ENCODE measurements at regions not wholly inside any gene's neighbourhood (a gene's known extent, or its start where the extent isn't known, plus 50 kb on each side); places are given as distances from the start of the nearest gene placed in this dataset.
"Not testable (repeated sequence)": the region's sequence is repeated elsewhere in the genome, so short reads cannot be mapped to it uniquely, and the experiment has no call there.

DNA sequence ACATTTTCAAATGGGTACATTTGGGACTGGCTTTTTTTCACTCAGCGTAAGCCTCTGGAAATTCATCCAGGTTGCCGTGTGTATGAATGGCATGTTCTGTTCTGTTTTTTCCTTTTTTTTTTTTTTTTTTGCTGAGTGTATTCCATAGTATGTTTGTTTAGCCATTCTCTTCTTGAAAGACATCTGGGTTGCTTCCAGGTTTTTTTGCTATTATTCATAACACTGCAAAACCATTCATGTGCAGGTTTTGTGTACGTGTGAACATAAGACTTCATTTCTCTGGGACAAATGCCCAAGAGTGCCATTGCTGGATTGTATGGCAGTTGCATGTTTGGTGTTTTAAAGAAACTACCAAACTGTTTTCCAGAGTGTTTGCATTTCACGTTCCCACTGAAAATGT lies 335.9 kb upstream of the TNRC6C start:
- DNase-seq: no peak

DNA sequence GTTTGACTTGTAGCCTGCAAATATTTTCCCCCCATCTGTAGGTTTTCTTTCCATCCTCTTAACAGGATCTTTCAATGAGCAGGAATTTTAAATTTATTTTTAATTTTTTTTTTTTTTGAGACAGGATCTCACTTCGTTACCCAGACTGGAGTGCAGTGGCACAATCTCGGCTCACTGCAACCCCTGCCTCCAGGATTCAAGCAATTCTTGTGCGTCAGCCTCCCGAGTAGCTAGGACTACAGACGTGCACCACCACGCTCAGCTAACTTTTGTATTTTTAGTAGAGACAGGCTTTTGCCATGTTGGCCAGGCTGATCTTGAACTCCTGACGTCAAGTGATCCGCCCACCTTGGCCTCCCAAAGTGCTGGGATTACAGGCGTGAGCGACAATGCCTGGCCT lies 335.2 kb upstream of the TNRC6C start:
- not testable (repeated sequence) for DNase-seq

DNA sequence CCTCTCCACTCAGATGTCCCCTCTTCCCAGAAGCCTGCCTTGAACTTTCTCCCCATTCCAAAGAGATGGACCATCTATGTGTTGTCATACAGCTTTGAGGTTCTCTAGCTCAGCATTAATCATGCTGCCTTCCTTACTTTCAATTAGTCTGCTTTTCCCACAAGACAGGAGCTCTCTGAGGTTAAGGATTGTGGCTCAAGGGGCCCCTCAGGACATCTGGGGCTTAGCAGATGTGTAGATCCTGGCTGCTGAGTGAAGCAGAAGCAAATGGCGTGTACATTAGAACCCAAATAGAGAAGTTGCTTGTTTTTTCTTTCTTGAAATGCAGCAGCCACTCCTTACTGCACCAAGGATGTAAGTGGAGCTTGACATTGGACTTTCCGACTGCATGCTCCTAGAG lies 330.5 kb upstream of the TNRC6C start:
- DNase-seq: no peak

DNA sequence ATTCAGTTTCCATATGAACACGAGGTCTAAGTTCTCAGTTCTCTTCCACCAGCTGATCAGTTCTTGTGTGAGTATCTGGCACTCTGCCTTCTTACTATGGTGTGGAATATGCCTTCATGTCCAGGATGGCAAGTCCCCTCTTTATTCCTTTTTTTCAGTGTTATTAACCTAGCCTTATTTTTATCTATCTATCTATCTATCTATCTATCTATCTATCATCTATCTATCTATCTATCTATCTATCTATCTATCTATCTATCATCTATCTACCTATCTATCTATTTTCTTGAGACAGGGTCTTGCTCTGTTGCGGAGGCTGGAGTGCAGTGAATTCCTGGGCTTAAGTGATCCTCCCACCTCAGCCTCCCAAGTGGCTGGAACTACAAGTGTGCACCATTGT lies 329.2 kb upstream of the TNRC6C start:
- DNase-seq: not testable (repeated sequence)

DNA sequence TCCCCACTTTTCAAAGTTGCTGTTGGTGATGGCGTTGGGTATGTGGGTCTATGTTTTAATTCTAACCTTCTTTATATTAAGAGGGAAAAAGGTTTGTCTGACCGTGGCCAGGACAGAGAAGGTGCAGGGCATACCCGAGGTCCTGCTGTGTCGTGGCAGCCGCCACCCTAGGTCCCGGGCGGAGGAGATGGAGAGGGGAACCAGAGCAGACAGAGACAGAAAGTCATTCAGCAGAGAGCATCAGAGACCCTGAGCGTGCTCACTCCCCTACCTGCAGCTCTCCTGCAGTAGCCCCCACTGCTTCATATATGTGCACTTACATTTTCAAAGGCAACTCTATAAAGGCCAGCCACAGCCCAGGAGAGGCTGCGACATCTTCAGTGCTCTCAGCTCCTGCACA lies 327.2 kb upstream of the TNRC6C start:
- no peak for DNase-seq

DNA sequence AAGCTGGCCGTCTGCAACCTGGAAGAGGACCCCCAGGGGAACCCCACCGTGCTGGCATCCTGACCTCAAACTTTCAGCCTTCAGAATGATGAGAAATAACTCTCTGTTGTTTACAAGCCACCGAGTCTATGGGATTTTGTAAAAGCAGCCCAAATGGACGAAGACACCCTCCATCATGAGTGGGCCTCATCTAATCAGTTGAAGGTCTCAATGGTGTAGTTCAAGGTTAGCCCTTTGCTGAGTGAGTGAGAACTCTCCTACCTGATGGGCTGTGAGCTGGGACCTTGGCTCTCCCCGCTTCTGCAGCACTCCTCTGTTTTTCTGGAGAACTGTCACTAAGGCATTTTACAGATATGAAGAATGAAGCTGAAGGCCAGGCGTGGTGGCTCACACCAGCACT lies 325.9 kb upstream of the TNRC6C start:
- DNase-seq: no peak

DNA sequence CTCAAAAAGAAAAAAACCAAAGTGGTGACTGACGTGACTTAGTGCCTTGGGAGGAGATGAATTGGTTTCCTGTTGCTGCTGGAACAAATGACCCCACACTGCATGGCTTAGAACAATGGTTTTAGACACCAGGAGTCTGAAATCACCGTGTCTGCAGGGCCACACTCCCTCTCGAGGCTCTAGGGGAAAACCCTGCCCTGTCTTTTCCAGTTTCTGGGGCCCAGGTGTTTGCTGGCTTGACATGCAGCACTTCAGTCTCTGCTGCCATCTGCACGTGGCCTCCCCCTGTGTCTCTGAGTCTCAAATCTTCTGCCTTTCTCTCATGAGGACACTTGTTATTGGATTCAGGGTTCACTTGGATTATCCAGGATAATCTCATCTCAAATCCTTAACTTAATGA lies 323.8 kb upstream of the TNRC6C start:
- DNase-seq: no peak

DNA sequence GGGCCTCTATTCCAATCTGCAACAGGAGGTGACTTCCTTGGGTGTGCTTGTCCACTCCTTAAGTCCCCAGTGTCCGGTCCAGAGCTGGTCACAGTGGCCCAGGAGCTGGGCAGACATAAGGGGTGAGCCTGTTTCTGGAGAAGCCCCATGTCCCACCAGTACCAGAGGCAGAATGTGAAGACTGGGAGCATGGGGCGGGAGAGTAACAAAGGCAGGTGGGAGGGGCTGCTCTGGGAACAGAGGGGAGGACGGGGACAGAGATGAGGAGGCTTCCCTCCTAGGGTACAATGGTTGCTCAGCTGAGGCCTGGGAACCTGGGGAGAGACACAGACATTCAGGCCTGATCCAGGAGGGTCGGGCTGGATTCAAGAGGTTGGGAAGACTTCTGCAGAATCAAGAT lies 323.3 kb upstream of the TNRC6C start:
- no peak for DNase-seq

DNA sequence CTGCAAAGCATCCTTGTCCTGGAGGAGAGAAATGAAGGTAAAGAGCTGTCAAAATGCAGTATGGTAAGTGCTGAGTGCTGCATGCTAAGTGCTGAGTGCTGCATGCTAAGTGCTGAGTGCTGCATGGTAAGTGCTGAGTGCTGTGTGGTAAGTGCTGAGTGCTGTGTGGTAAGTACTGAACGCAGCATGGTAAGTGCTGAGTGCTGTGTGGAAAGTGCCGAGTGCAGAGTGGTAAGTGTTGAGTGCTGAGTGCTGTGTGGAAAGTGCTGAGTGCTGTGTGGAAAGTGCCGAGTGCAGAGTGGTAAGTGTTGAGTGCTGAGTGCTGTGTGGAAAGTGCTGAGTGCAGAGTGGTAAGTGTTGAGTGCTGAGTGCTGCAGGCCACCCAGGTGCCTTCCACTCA lies 322.7 kb upstream of the TNRC6C start:
- DNase-seq: not testable (repeated sequence)

DNA sequence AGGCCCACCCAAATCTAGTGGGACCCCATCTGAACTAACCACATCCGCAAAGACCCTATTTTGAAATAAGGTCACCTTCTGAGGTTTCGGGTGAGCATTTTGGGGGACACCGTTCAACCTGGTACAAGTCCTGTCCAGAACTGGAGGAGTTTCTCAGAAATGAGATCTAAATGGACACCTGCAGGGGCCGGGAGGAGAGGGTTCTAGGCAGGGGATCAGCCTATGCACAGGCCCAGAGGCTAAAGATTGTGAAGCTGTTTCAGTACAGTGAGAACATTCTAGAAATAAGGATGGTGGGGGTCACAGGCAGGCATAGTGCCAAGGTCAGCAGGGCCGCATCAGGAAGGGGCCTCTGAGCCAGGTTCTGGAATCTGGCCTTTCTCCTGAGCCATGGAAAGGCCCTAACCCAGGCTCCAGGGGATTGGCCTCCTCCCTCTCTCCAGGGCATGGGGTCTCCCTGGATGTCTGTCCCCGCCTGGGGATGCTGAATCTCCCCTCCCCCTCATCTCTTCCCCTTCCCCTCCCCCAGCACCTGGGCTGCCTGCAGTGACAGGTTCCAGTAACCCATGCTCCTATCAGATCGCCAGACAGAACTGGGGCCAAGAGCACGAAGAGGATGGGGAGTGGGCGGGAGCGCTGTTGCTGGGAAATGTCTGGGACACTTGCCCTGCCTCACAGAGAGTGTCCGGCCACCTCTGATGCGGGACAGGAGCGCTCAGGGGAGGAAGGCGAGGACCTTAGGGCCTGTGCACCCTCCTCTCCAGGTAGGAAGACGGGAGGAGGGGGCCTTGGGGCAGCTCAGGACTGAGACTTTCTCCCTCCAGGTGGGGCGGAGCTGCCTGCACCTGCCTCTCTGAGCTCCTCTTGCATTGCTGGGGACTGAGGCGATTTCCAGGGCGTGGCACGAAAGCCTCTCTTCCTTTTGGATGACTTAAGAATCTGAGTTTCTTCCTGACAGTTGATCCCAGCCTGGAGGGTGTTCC lies 321.4 kb upstream of the TNRC6C start:
- no peak for DNase-seq

DNA sequence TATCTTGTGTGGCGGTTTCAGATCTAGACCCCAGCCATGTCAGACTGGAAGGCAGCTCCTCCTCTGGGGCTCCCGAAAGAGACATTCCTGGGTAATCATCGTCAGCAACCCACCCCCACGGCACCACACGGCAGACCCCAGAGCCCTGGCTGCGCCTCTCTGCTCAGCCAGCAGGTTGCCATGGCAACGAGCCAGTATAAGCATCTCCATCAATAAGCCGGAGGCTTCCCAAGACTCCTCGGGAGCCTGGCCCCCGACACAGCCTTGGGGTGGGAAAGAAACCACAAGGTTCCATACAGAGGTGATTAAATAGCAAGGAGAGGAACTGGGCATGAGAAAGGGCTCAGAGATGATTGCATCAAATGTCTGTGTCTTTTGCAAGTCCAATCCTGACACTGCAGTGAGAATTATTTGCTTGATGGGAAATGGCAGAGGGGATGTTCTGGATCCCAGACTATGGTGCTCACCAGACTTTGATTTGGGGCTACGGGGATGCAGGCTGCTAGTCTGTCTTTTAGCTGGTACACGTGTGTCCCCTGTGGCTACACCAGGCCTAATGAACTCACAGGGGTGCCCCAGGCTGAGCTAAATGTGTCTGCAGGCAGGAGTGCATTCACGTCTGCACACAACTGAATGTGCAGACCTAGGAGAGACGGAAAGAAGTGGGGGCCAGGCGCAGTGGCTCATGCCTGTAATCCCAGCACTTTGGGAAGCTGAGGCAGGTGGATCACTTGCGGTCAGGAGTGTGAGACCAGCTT lies 320.5 kb upstream of the TNRC6C start:
- DNase-seq: no peak

DNA sequence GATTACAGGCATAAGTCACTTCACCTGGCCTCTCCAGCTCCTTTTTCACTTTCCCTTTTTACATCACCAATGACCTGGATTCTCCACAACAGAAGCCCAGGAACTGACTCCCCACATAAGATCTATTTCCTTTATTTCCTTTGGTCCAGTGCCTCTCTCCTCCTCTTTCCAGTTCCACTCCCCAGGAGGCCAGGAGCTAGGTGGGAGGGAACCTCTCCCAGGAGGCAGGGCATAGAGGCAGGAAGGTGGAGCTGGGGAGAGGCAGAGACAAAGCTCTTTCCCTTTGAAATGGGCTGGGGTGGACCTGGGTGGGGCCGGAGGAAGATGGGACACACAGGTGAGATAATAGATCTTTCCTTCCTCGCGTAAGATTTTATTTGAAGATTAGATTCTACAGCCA lies 318.3 kb upstream of the TNRC6C start:
- no peak for DNase-seq

DNA sequence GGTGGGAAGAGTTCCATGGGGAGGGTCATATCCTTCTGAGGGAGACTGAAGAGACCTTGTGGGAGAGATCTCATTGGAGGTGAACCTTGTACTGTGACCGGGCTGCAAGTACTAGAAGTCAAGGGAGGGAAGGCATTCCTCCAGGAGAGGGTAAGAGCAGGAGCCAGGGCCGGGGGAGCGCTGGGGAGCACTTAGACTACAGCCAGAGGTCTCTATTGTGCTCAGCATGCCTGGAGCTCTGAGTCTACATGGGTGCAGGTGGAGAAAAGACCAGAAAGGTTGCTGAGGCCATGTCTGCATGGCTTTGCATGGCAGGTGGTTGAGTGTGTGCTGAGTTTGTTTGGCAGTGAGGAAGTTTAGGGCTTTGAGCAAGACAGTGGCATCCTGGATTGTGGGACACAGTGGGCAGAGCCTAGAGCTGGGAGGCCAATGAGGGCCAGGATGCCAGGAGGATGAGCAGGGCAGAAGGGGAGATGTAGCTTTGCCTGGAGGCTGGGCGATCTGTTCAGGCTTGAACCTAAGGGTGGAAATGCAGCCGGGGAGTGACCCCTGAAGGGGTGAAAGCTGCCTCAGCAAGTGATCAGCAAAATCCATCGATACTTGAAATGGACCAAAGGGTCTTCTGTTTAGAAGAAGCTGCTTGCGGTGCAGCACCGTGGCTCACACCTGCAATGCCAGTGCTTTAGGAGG lies 317.4 kb upstream of the TNRC6C start:
- no peak for DNase-seq

DNA sequence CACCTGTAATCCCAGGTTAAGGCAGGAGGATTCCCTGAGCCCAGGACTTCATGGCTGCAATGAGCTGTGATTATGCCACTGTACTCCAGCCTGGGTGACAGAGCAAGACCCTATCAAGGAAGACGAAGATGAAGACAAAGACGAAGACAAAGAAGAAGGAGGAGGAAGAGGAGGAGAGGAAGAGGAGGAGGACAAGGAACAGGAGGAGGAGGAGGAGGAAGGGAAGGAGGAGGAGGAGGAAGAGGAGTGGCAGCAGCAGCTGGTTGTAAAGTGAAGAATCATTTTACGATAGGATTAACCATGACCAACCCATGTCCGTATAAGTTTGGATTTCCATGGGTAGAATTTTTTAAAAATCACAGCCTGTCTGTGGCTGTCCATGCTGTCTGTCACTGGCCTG lies 316.8 kb upstream of the TNRC6C start:
- no peak for DNase-seq

DNA sequence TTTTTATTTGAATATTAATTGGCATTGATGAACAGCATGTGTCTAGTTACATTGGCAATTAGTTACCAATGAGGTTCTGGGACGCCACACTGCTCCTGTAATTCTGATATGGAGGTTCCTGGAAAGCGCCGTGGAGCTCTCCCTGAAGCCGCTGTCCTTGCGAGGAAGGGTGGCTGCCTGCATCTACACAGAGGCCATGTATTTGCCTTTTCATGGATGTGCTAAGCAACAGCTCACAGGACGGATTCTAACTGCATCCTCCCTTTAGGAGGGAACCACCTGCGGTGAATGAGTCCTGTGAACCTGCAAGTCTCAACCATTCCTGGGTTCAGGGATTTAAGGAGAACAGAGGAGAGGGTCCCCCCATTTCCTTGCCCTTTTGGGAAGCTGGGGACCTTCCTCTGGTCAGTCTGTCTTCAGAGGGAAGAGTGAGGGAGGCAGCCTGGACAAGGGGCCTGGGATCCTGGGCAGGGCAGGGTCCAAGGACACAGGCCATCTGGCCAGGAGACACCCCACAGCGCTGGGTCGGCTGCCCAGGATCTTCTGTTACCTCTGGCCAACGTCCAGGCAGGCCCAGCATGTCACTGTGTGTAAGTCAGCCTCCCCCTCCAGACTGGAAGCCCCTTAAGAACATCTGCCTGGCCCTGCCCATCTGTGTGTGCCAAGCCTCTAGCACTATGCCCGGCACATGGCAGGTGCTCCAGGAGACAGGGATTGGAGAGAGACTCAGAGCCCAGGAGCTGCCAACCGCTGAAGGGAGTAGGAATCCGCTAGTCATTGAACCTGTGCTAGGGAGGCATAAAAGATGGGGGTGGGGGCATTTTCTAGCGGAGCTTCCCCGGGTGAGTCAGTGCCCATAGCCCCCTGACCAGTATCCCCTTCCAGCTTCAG lies 314.1 kb upstream of the TNRC6C start:
- peak in 1 of 14 donors; percentile 81 for DNase-seq

DNA sequence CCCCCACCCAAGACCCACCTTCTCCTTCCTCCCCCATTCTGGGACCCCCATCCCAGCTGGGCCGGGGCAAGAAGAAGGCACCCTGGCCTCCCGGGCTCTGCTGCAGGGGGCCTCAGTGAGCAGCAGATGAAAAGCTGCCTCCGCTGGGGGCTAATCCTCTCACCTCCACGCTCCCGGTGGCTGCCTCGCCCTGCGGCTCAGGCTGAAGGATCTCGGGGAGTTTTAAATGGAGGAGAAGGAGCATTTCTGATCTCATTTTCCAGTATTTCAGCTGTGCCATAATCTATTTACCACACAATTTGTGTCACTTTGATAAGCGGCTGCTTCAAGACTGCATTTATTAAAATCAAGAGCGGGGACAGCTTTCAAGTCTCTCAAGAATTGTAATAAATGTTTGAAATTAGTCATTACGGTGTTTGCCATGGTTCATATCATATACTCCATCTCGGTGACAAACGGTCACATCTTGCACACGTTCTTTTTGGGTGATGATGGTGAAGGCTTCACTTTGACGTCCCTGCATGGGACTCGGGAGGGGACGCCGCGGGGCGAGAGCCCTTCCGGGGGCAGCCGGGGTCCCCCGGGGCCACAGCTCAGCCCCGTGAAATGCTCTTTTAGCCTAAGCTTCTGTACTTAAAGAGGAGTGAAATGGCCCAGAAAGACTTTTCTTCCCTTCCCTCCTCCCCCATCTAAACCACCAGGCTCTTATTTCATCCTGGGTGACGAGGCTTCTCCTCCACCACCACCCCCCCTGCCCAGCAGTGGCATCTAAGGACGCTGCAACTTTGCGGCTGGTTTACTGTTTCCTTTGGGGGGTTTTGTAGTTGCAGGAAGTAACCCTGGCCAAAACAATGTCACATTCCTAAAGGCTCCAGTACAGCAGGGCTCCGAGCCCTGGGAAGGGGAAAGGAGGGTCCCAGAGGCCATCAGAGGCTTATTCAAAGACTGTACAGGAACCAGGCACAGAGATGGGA lies 313.1 kb upstream of the TNRC6C start:
- DNase-seq: no peak

DNA sequence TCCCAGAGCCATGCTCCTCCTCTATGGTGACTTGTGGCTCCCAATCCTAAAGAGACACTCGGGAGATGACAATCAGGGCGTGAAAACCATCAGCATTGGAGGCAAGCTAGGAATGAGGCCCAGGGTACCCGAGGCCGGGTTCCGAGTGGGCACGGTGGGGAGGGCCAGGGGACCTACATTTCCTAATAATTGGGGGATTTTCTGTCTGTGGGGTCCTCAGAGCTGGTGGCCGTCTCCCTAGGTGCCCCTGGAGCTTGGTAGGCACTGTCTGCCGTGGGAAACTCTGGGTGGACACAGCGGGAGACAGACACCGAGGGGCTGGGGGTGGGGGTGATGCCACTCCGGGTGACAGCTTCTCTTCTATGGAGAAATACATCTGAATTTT lies 312.5 kb upstream of the TNRC6C start:
- DNase-seq: no peak

DNA sequence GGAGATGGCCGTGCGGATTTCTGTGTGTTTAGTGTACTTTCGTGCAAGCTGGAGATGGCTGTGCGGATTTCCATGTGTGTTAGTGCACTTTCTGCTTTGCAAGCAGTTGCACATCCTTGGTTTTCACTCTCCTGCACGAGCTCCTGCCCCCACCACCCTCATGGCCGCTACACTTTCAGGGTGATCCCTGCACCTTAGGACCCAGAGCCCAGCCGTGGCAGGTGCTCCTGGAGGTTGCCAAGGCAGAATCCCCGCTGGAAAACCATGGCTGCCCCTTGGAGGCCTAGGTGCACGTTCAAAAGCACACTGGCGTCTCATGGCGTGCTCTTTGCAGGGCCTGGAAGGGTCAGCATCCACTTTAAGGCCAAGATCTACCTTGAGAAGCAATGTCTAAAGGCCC lies 311.0 kb upstream of the TNRC6C start:
- no peak for DNase-seq

DNA sequence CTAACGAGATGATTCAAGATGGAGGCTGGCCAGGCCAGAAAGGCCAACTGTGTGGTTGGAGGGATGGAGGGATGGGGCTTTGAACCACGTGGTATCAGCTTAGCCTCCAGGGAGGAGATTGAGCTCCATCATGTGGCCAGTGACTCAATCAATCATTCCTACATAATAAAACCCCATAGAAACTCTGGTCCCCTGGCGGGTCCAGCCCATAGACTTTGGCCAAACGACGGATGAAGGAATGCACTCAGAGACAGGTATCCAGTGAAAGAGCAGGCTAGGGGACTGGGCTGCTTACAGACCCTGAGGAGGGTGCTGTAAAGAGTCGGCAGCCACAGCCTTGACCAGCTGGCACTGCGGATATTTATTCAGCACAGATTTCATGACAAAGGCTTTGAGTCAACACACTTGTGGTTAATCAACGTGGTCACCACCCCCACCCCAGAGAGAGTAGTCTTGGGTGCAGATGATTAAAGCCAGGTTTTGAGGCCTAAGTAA lies 308.7 kb upstream of the TNRC6C start:
- DNase-seq: no peak

DNA sequence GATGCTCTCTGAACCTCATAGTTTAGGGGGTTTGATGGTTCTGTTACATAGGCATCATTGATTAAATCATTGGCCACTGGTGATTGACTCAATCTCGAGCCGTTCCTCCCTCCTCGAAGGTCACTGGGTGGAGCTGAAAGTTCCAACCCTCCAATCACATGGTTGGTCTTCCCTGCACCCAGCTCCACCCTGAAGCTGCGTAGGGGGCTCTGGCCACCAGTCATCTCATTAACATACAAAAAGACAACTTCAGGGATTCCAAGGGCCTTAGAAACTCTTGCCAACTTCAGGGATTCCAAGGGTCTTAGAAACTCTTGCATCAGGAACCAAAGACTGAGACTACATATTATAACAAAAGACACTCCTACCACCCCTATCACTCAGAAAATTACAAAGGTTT lies 306.5 kb upstream of the TNRC6C start:
- DNase-seq: no peak

DNA sequence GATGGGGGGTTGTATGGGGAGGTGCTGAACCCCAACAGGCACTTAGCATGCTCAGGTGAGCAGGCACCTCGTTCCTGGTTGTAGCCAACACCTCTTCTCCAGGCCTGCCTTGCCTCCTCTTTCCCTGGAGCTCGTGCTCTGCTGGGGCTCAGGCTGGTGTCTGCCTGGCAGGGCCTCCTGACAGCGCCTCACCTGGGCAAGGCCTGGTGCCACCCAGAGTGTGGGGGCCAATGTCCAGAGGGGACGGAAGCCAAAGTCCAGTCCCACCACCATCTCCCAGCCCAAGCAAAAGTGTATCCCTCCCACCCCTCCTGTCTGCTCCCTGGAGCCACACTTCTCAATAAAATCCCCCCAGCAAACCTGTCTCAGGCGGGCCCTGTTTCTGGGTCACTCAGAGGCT lies 304.2 kb upstream of the TNRC6C start:
- DNase-seq: no peak

Measured in C1 segment of cervical spinal cord (tissue), 14 donors.